ENCODE measurements at regions not wholly inside any gene's neighbourhood (a gene's known extent, or its start where the extent isn't known, plus 50 kb on each side); places are given as distances from the start of the nearest gene placed in this dataset.
"Not testable (repeated sequence)": the region's sequence is repeated elsewhere in the genome, so short reads cannot be mapped to it uniquely, and the experiment has no call there.

DNA sequence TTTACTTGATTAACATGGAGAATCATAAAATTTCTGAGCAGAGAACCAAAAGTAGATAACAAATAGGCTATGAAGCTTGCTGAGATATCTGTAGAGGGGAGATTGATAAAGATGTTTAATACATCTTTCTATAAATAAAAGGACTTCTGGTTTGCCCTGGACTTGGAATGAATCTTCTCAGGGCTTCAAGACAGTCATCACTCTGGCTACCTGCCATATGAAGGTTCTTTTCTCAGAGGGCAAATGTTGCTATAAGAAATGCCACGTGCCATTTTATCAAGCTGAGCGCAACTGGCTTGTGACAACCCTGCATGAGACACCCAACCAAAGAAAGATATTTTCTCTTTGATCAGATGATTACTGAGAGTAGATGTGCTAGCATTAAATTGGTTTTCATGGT lies 192.5 kb downstream of the WNT5A start:
- no peak for DNase-seq

DNA sequence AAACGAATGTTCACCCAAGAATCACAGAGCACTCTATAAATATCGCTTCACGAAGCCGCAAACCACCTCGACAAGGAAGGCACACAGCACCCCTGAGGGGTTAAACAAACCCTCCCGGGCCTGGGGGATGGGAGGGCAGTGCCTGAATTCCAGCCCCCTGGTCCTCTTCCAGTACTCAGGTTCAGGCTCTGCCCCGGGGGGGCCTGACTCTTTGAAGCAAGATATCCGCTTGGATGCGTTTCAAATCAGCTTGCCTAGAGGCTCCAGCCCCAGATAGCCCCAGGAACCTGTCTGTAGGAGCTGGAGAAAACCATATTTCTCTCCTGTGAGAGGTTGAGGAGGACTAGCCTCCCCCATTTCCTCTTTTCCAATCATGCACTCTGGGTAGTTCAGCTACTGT lies 194.7 kb downstream of the WNT5A start:
- DNase-seq, result no peak

DNA sequence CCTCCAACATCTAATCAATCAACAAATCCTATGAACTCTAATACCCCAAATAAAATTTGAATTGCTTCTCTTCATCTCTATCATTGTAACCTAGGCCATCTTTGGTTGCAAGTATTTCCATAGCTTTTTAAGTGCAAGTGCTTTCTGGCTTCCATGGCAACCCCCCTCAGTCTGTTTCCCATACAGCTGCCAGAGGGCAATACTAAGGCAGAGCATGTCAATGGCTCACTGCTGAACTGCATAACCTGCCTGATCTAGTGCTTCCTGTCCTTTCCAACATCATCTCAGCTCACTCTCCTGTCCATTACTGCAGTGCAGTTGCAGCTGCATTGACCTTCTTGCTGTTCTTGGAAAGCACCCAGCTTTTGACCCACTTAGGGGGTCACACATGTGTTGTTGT lies 198.4 kb downstream of the WNT5A start:
- no peak for DNase-seq

- DNase-seq, result no peak
Observed at GRCh38 chr3:55286693-55287092, 200.4 kb downstream of the WNT5A start.

DNA sequence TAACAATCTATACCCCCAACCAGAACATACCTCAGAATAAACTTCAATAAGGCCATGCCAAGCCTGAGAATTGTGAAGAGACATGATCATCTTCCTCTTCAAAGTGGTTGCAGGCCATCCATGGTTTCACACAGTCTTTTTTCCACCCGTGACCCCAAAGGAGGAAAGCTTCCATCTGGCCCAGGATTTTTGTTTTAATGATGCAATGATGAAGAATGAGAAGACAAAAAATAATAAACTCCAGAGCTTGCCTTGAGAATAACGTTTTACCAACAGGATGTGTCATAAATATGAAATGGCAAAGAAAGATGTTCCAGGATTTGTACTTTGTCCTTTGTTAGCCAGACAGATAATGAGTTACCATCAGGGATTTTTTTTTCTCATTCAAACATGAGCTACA lies 201.9 kb downstream of the WNT5A start:
- no peak for DNase-seq

- DNase-seq, result no peak
Observed at GRCh38 chr3:55283441-55283925, 203.6 kb downstream of the WNT5A start.

GRCh38 chr3:55282994-55283393 lies 204.1 kb downstream of the WNT5A start:
- no peak for DNase-seq

GRCh38 chr3:55272031-55272645 lies 215.0 kb downstream of the WNT5A start:
- DNase-seq, result no peak

- no peak for DNase-seq
Observed at GRCh38 chr3:55271549-55271948, 215.6 kb downstream of the WNT5A start.

- DNase-seq, result no peak
Observed at GRCh38 chr3:55270976-55271375, 216.1 kb downstream of the WNT5A start.

GRCh38 chr3:55269636-55270035 lies 217.5 kb downstream of the WNT5A start:
- DNase-seq, result no peak

DNA sequence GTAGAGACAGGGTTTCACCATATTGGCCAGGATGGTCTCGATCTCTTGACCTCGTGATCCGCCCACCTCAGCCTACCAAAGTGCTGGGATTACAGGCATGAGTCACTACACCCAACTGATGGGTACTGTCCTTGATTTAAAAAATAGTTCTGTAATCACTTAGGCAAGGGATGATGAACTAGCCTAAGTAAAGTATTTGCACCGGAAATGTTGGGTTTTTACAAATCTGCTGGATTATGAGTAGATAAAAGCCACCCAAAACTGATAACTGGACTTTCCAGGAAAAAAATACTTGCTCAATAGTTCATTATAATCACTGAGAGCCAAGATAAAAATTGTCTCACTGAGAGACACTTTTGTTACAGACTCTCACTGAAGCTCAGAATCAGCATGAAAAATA lies 218.0 kb downstream of the WNT5A start:
- DNase-seq, result no peak

GRCh38 chr3:55267206-55267930 lies 219.7 kb downstream of the WNT5A start:
- no peak for DNase-seq

DNA sequence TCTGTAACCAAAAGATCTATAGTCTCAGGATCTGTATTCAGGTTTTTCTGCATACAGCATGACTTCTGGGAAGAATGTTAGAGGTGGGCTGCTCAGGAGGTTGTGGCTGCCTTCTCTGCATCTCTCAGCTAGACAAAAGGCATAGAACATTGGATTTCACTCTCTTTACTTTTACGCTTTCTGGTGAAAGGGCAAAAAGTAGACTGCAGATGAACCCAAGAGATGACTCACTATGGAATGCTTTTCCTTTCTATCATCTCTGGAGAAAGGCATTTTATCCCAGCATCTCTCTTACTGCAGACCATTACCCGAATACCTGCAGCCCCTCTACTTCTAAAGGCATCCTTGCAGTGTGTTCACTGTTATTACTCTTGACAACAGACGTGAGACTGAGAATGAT lies 222.2 kb downstream of the WNT5A start:
- DNase-seq, result no peak

- no peak for DNase-seq
Observed at GRCh38 chr3:55252921-55253320, 234.2 kb downstream of the WNT5A start.

DNA sequence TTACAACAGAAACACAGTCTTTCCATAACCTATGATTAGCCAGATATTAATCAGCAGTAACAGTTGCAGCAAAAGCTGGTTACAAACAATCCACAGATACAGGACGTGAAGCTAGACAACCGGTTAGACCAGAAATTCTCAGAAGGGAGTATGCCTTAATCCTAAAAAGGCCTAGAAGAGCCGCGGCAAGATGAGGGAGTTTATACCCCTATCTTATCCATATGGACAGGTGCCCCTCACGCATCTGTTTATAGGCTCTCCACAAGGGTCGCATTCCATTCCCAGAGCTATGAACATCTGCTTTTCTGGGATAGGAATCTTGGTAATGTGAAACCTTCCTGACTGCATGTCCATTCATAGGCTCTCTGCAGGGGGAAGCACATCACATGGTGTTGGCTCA lies 237.9 kb downstream of the WNT5A start:
- not testable (repeated sequence) for DNase-seq

- no peak for DNase-seq
Observed at GRCh38 chr3:55247666-55248065, 239.4 kb downstream of the WNT5A start.

DNA sequence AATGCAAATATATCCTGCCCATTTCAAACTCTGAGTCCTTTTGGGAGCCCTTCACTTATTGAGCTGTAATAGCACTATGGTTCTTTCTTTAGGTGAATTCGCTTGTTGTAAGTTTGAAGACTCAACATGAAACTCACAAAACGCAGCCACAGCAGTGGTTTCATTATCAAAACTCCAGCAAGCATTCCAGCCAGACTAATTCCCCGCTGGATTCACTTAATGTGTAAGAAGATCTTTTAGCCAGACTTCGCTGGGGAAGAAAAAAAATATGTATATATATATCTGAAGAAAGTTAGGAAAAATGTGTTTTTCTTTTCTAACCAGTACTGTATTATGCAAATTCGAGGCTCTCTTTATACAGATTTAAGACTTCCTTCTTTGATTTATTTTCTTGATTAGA lies 241.1 kb downstream of the WNT5A start:
- DNase-seq, result no peak

GRCh38 chr3:55245351-55245750 lies 241.8 kb downstream of the WNT5A start:
- no peak for DNase-seq

DNA sequence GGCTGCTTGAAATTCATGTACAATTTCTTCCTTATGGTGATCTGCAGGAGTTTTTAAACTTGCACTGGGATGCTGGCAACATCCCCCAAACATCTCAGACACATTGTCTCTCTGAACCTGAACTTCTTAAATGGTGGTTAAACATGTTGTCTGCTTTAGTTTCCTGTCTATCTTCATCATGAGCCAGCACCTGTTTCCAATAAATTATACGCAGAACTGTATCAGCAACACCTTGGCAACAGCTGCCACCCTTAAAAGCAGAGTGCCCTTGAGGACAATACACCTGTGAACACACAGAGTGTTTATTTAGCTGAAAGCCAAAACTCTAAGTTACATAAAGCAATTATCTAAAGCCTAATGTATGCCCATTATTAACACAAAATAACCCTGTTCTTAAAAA lies 242.9 kb downstream of the WNT5A start:
- no peak for DNase-seq

DNA sequence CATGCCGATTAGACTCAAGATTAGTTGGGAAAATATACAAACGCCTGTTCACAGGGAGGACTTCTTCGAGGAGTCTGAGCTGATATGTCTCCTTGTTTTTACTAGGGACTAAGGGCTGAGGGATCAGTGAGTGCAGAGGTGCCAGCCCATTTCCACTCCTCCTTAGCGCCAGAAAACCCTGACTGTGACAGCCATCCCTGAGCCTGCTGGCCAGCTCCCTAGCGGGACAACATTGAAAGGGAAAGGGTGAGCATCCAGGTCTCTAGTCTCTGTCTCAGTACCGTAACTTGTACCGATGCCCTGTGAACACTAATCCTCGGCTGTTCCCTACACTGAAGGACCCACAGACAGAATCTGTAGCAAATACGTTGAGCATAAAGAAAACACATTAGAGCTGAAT lies 243.4 kb downstream of the WNT5A start:
- DNase-seq, result no peak

DNA sequence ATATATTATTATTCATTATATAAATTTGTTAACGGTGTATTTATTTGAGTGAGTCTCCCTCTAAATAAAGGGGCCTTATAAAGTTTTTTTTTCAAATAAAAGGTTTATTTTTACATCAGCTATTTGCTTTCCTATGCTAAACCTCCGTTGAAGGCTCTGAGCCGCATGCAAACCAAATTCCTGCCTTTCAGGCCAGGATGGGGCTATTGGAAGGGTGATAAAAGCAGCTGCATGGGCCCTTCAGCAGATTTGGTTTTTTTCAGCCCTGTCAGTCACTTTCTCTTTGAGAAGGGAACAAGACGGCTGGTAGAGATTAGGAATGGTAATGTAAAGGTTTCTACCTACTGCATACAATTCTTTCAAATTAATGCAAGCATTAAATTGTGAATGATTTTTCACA lies 244.2 kb downstream of the WNT5A start:
- no peak for DNase-seq

DNA sequence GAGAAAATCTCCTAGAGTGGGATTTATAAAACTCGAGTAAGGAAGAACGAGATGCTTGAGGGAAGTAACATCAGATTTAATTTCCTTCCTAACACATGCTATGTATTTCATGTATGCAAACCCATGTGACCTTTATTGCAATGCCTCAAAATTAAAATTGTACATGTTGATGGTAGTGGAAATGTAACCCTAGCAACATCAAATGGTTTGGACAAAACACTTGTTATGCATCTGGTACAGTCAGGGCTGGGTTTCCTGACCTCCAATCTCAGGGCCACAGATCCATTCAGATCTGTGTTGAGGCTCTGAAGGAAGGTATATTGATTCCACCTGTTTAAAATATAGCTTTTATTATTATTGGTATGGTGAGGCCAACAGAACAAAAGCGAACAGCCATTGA lies 246.0 kb downstream of the WNT5A start:
- DNase-seq, result no peak

GRCh38 chr3:55235416-55235815 lies 251.7 kb downstream of the WNT5A start:
- no peak for DNase-seq

- DNase-seq, result no peak
Observed at GRCh38 chr3:55226696-55227095, 260.4 kb downstream of the WNT5A start.

All from T-helper 2 cell (primary cell).